RWPE2 (cell line): ENCODE measurements at regions not wholly inside any gene's neighbourhood (a gene's known extent, or its start where the extent isn't known, plus 50 kb on each side); places are given as distances from the start of the nearest gene placed in this dataset.
A peak's percentile ranks its signal among the peaks of the same experiment; 100 is the strongest.
"Not testable (repeated sequence)": the region's sequence is repeated elsewhere in the genome, so short reads cannot be mapped to it uniquely, and the experiment has no call there.

ENCODE experiments used
- ATAC-seq: fragments of 200-7000 bp; cut with Tn5 transposase; 3 replicates; pipeline ENCODE4 v1.9.1; 2021; ENCODE audit warnings: low read depth
- DNase-seq: peaks from one replicate; pipeline ENCODE4 v3.0.0-alpha.2; 2020; ENCODE audit warnings: low spot score
- H3K27ac ChIP-seq: fragments of 450-650 bp; 2 replicates; pipeline ENCODE4 v1.5.1; 2017; ENCODE audit warnings: mild to moderate bottlenecking; ENCODE audit not compliant: poor library complexity, severe bottlenecking
- H3K27me3 ChIP-seq: fragments of 250-450 bp; sonication (Bioruptor Pico); 2 replicates; pipeline ENCODE4 v1.5.1; 2021; ENCODE audit warnings: mild to moderate bottlenecking, moderate library complexity; ENCODE audit not compliant: insufficient read depth, poor library complexity, severe bottlenecking
- H3K36me3 ChIP-seq: fragments of 250-450 bp; sonication (Bioruptor Pico); 2 replicates; pipeline ENCODE4 v1.5.1; 2020; ENCODE audit warnings: low read depth, mild to moderate bottlenecking, moderate library complexity
- H3K4me1 ChIP-seq: fragments of 250-450 bp; sonication (Bioruptor Pico); 2 replicates; pipeline ENCODE4 v1.5.1; 2021; ENCODE audit warnings: mild to moderate bottlenecking, moderate library complexity; ENCODE audit not compliant: insufficient read depth, poor library complexity, severe bottlenecking
- H3K4me3 ChIP-seq: fragments of 250-450 bp; sonication (Bioruptor Pico); 2 replicates; pipeline ENCODE4 v1.5.1; 2021; ENCODE audit warnings: mild to moderate bottlenecking, moderate library complexity; ENCODE audit not compliant: severe bottlenecking
- H3K9me3 ChIP-seq: fragments of 250-450 bp; sonication (Bioruptor Pico); 2 replicates; pipeline ENCODE4 v1.5.1; 2021; ENCODE audit warnings: mild to moderate bottlenecking, moderate library complexity; ENCODE audit not compliant: severe bottlenecking
- CTCF ChIP-seq: fragments of 450-650 bp; IDR thresholded peaks from one replicate; pipeline ENCODE4 v1.5.1; 2017; ENCODE audit warnings: mild to moderate bottlenecking, moderate library complexity; ENCODE audit not compliant: poor library complexity, severe bottlenecking

GRCh38 chr12:87336814-87337336 lies 692.3 kb downstream of the C12orf50 start:
- H3K36me3 ChIP-seq, result no peaks in the 10 kb centered on the region
- H3K9me3 ChIP-seq, result no peaks in the 10 kb centered on the region
- ATAC-seq, result no peak
- no peak for TF ChIP-seq CTCF
- no peak overlapping the region for H3K4me3 ChIP-seq
- H3K4me1 ChIP-seq, result no peaks in the 10 kb centered on the region
- H3K27ac ChIP-seq, result no peak overlapping the region
- no peaks in the 10 kb centered on the region for H3K27me3 ChIP-seq
- no peak for DNase-seq

DNA sequence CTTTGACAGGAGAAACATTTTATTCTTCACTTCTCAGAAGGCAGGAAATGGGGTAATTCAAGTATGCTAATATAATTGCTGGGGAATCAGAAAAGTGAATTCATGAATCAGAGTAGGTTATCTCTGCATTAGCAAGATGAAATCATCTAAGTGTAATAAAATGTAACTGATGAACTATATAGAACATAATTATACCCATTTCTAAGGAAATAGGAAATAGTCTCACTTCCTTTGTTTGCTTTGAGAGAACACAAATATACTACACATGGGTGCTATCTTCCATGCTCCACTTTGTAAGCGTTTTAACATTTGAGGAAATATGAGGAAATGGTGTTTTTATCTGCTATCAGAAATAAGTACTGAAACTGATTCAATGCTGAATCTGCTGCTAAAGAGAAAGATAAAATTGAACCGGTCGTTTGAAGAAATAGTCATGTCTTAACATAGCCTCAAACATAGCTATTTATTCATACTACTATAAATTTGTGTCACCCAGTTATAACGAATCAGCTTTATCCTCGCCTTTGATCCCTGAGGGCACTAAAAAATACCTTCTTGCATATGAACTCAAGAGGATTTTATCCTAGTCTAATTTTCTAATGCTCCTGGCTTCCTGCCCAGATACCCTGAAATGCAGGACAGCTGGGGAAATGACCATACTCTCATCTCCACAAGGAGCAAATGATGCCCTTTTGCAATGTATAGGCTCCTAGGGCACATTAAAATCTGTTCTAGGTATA lies 696.0 kb downstream of the C12orf50 start:
- DNase-seq, result no peak

DNA sequence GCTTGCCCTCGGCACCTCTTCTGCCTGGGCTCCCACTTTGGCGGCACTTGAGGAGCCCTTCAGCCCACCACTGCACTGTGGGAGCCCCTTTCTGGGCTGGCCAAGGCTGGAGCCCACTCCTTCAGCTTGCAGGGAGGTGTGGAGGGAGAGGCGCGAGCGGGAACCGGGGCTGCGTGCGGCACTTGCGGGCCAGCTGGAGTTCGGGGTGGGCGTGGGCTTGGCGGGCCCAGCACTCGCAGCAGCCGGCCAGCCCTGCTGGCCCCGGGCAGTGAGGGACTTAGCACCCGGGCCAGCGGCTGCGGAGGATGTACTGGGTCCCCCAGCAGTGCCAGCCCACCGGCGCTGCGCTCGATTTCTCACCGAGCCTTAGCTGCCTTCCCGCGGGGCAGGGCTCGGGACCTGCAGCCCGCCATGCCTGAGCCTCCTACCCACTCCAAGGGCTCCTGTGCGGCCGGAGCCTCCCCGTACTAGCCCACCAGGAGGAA lies 699.1 kb downstream of the C12orf50 start:
- H3K4me1 ChIP-seq, H3K4me3 ChIP-seq, H3K27me3 ChIP-seq, H3K27ac ChIP-seq, ATAC-seq, H3K36me3 ChIP-seq, H3K9me3 ChIP-seq, DNase-seq: not testable (repeated sequence)

More for the DNA sequence above, 696.0 kb downstream of the C12orf50 start:
- H3K9me3 ChIP-seq, result no peaks in the 10 kb centered on the region
- TF ChIP-seq CTCF, result no peak
- no peak for ATAC-seq
- no peaks in the 10 kb centered on the region; the same call in 1 of the 2 replicates for H3K36me3 ChIP-seq
- H3K4me1 ChIP-seq, result no peaks in the 10 kb centered on the region
- H3K27me3 ChIP-seq, result no peaks in the 10 kb centered on the region
- H3K4me3 ChIP-seq, result no peak overlapping the region
- no peak overlapping the region for H3K27ac ChIP-seq

DNA sequence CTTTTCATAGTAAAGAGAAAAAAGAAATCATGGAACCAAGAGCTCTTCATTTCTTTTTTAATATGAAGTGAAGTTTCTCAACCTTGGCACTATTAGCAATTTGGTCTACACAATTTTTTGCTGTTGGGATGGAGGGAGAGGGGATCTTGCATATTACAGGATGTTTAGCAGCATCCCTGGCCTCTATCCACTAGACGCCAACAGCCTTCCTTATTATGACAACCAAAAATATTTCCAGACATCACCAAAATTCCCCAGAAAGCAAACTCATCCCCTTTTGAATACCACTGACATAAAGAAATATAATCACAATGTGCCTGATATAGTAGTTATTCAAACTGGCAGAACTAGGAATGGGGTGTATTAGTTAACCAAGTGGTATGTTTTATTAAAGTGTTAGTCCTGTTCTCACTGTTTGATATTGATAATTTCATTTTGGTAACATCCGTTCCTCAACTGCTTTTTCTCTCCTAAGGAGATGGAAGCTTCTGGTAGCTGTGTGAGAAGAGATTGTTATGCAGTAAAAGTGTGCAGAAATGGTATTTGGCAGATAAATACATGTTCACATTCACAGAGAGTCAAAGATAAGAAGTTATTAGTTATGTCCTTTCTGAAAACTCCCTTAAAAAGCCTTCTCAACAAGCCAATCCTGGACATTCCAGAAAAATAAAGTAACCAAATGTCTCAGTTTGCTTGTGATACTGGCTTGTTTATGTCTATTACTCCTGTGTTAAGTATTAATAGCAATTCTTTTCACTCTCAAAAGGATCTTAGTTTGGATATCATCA lies 699.9 kb downstream of the C12orf50 start:
- TF ChIP-seq CTCF, result no peak
- Histone ChIP-seq H3K4me1 (no peaks in the 10 kb centered on the region), H3K27ac (no peak overlapping the region), H3K36me3 (no peaks in the 10 kb centered on the region; the same call in 1 of the 2 replicates), H3K4me3 (no peak overlapping the region), H3K9me3 (no peaks in the 10 kb centered on the region), H3K27me3 (no peaks in the 10 kb centered on the region)
- ATAC-seq (no peak), DNase-seq (no peak)

- no peaks in the 10 kb centered on the region for H3K9me3 ChIP-seq
- no peak for DNase-seq
- no peak for TF ChIP-seq CTCF
- no peak overlapping the region for H3K27ac ChIP-seq
- no peak overlapping the region for H3K4me3 ChIP-seq
- H3K36me3 ChIP-seq, result no peaks in the 10 kb centered on the region; the same call in 1 of the 2 replicates
- H3K27me3 ChIP-seq, result no peaks in the 10 kb centered on the region
- ATAC-seq, result peak; percentile 33; the same call in 1 of the 3 replicates
- H3K4me1 ChIP-seq, result peaks cover 6% of the 10 kb centered on the region
Observed at GRCh38 chr12:87323369-87323768, 705.8 kb downstream of the C12orf50 start.
